GM18499 (cell line): ENCODE measurements at regions not wholly inside any gene's neighbourhood (a gene's known extent, or its start where the extent isn't known, plus 50 kb on each side); places are given as distances from the start of the nearest gene placed in this dataset.
"Not testable (repeated sequence)": the region's sequence is repeated elsewhere in the genome, so short reads cannot be mapped to it uniquely, and the experiment has no call there.

Experiments
- ATAC-seq: cut with Tn5 transposase; IDR thresholded peaks from one replicate; pipeline ENCODE4 v1.9.1; 2021; ENCODE audit warnings: moderate number of reproducible peaks; ENCODE audit not compliant: insufficient read depth, unreplicated experiment

- no peak for ATAC-seq
Measured at GRCh38 chr6:169023161-169023874, 230.3 kb downstream of the THBS2 start.

DNA sequence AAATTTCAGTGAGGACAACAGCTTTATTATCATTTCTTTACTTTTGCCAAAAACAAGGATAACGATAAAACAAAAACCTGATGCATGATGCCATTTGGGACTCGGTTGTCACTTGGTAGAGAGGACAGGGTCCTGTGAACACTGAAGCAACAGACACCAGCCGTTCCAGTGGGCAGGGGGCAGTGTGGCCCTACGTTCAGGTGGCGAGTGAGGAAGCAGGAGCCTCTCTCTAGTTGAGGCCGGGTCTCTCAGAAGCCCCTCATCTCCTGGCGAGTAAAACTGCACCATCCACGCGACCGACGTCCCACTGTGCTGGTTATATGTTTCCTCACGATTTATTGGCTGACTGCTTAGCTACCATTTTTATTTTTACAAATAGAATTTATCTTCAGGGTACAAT, 231.6 kb downstream of the THBS2 start:
- ATAC-seq: no peak

GRCh38 chr6:169020821-169021220, 232.8 kb downstream of the THBS2 start:
- ATAC-seq: no peak

- ATAC-seq: no peak
Measured at GRCh38 chr6:169019727-169020491, 233.7 kb downstream of the THBS2 start.

- no peak for ATAC-seq
Measured at GRCh38 chr6:169019111-169019510, 234.5 kb downstream of the THBS2 start.

GRCh38 chr6:169016758-169017157, 236.9 kb downstream of the THBS2 start:
- no peak for ATAC-seq

- no peak for ATAC-seq
Measured at GRCh38 chr6:169014211-169015197, 239.1 kb downstream of the THBS2 start.

GRCh38 chr6:169009628-169010027, 244.0 kb downstream of the THBS2 start:
- ATAC-seq: no peak

DNA sequence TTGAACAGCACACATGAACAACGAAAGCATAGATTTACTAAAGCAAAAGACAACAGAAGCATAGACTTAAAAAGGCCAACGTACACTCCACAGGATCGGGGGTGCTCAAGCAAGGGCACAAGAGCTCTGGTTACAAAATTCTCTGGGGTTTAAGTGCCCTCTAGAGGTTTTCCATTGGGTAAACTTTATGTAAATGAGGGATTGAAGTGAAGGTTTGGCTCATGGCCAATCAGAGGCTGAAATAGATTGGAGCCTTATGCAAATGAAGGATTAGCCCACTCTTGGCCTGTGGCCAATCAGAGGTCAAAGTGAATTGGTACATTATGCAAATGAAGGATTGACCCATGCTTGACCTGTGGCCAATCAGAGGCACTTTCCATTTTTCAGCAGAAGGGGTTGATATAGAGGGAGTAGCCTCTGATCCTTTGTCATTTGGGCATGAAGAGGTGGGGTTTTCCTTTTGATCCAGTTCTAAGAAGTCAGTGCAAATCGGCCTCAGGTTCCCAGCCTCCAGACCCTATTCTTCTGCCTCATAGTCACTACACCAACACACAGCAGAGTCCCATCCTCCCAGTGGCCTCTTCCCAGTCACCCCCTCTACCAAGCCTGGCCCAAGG, 244.9 kb downstream of the THBS2 start:
- no peak for ATAC-seq

- no peak for ATAC-seq
Measured at GRCh38 chr6:169005166-169005565, 248.5 kb downstream of the THBS2 start.

DNA sequence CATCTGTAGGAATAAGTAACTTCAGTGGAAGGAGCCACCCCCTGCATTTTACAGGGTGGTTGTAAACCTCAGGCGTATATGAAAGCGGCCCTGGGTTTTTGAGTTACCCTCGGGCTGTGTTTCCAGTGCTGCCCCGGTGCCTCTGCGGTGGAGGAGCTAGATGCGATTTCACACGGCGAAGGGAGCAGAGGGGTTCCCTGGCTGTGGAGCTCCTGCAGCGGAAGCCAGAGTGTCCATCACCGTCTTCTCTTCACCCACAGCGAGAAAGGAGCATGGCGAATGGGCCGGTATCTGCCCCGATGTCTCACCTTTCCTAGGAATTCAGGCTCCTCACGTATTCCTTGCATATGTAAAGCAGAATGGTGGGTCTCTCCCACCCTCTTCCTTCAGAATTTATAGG, 253.6 kb downstream of the THBS2 start:
- ATAC-seq: no peak

GRCh38 chr6:168999392-168999791, 254.3 kb downstream of the THBS2 start:
- ATAC-seq: no peak

DNA sequence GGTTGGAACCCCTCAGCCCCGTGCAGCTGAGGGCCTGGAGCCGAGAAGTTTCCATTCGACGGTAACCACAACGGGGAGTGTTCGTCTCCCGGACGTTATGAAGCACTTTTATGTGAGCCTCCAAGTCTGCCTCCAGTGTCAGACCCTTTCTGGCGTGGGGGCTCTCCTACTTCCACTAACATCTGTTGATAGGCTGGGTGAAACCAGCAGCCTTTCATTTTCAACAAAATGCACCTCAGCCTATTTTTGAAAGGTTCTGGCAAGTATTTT, 257.4 kb downstream of the THBS2 start:
- ATAC-seq: no peak

GRCh38 chr6:168995526-168996355, 257.9 kb downstream of the THBS2 start:
- ATAC-seq: no peak

DNA sequence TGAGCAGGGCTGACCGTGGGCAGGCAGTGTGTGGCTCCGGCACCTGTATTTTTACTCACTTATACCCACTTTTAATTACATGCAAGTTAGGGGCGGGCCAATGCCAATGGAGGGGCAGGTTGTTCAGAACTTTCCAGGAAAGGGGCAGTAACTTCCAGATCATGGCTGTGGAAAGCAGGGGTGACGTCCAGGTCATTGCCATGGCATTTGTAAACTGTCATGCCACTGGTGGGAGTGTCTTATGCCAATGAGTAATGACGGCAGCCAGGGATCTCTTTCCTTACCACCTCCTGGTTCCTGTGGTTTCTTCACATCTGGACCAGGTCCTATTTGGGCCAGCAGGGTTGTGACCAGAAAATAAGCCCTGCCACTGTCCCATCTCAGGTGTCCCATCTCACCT, 258.7 kb downstream of the THBS2 start:
- ATAC-seq: no peak

- ATAC-seq: no peak
Measured at GRCh38 chr6:168992446-168993144, 261.1 kb downstream of the THBS2 start.

DNA sequence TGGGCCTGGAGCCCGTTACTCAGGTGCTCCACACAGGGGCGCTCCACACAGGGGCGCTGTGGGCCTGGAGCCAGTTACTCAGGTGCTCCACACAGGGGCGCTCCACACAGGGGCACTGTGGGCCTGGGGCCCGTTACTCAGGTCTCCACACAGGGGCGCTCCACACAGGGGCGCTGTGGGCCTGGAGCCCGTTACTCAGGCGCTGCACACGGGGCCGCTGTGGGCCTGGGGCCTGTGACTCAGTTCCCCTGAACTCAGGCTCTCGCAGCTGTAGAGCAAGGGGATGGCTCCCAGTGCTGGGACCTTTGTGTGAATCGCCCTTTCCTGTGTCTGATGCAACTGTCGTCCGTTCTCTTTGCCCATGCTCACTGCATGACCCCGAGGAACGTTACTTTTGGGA, 262.0 kb downstream of the THBS2 start:
- not testable (repeated sequence) for ATAC-seq

DNA sequence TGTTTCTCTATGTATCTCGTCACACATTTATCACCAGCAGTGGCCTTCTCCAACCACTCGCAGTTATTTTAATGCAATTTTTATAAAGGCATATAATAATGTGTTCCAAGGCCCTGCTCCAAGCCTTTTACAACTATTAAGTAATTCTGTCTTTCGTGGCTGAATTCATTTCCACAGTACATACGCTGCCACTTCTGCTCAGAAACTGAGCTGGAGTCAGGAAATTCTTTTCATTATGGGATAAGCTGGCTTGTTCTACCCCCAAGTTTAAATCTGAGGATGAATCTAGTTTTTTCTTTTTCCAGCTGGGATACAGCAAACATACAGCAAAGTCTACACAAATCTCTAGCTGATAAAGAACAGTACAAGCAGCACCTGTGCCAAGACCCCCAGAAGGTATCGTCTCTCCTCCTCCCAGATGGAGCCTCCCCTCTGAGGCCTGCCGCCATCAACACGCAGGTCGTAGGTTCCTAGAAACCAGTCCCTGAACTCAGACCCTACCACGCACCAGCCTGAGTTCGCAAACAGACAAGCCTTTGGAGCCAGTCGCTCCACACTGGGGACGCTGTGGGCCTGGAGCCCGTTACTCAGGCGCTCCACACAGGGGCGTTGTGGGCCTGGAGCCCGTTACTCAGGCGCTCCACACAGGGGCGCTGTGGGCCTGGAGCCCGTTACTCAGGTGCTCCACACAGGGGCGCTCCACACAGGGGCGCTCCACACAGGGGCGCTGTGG, 263.5 kb downstream of the THBS2 start:
- no peak for ATAC-seq
